ENCODE measurements at regions not wholly inside any gene's neighbourhood (a gene's known extent, or its start where the extent isn't known, plus 50 kb on each side); places are given as distances from the start of the nearest gene placed in this dataset.

GRCh38 chr3:7843441-7843840 lies 658.2 kb upstream of the LMCD1 start:
- TF ChIP-seq CTCF (IDR thresholded peaks at IDR 0.05) (no peak), POLR2AphosphoS5 (IDR thresholded peaks at IDR 0.05) (no peak), POLR2A (IDR thresholded peaks at IDR 0.05) (no peak)

Measured in stomach (tissue), 4 donors.